A549 (cell line): ENCODE measurements at regions not wholly inside any gene's neighbourhood (a gene's known extent, or its start where the extent isn't known, plus 50 kb on each side); places are given as distances from the start of the nearest gene placed in this dataset.

Experiments
- CHD4 ChIP-seq: fragments of 200-600 bp; sonication (generic); IDR thresholded peaks from 2 replicates; pipeline ENCODE4 v1.6.1; 2016; ENCODE audit warnings: antibody characterized with exemption, mild to moderate bottlenecking, borderline replicate concordance
- EP300 ChIP-seq, 2 experiments: fragments of >200 bp; sonication (Bioruptor Twin); formaldehyde crosslinking; IDR thresholded peaks; 2 replicates in 1 of 2; 3 replicates in 1 of 2; pipeline ENCODE4 v1.6.1; 2016 to 2017
- MAX ChIP-seq: IDR thresholded peaks from 2 replicates; pipeline ENCODE4 v1.6.1; 2012
- NR3C1 ChIP-seq: fragments of >200 bp; sonication (Bioruptor Twin); formaldehyde crosslinking; IDR thresholded peaks from 3 replicates; pipeline ENCODE4 v1.6.1; 2017
- PBX3 ChIP-seq: IDR thresholded peaks from 2 replicates; pipeline ENCODE4 v1.6.1; 2012
- PHF8 ChIP-seq: fragments of 200-600 bp; sonication (generic); IDR thresholded peaks from 2 replicates; pipeline ENCODE4 v1.6.1; 2016; ENCODE audit warnings: low read depth, mild to moderate bottlenecking, antibody characterized with exemption, moderate library complexity, borderline replicate concordance
- POLR2A ChIP-seq: IDR thresholded peaks from 2 replicates; pipeline ENCODE4 v1.6.1; 2012; ENCODE audit warnings: mild to moderate bottlenecking, low read length
- RAD21 ChIP-seq, 2 experiments: fragments of >200 bp in 1 of 2; sonication (Bioruptor Twin) in 1 of 2; formaldehyde crosslinking in 1 of 2; IDR thresholded peaks in 1 of 2; conservative IDR thresholded peaks in 1 of 2; 2 replicates in 1 of 2; 3 replicates in 1 of 2; pipeline ENCODE4 v1.6.1; 2012 to 2018; ENCODE audit warnings: inconsistent platforms in 1 of 2
- ZC3H11A ChIP-seq: fragments of 450-650 bp; IDR thresholded peaks from 2 replicates; pipeline ENCODE4 v1.6.1; 2014; ENCODE audit warnings: antibody characterized with exemption, mild to moderate bottlenecking
- TF ChIP-seq, protein P1 (sequence below): fragments of >200 bp; sonication (Bioruptor Twin); formaldehyde crosslinking; IDR thresholded peaks from 3 replicates; pipeline ENCODE4 v1.5.1; 2016
- TF ChIP-seq, protein P2 (sequence below): fragments of 250-450 bp; sonication (Bioruptor Pico); IDR thresholded peaks from 2 replicates; pipeline ENCODE4 v1.5.0; 2021; ENCODE audit warnings: mild to moderate bottlenecking, moderate library complexity, borderline replicate concordance
- TF ChIP-seq, protein P3 (sequence below): fragments of 200-600 bp; sonication (generic); IDR thresholded peaks from 2 replicates; pipeline ENCODE4 v1.6.1; 2016; ENCODE audit warnings: antibody characterized with exemption, mild to moderate bottlenecking, moderate library complexity

DNA sequence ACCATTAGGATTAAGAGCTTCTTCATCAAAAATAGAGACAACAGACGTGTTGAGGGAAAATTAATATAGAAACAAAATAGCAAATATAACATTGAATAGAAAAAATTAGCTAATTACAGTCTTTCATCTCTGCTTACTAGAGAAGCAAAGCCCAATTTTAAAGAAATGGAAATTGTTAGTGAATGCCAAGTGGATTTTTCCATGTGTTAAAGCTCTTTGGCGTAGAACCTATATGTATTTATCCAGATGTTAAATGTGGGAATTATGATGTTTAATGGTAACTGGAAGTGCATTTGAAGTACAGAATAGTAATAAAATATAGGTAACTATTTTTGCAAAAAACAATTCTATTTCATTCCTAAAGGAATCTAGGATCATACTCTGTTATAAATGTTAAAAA lies 212.0 kb upstream of the COL3A1 start:
- TF ChIP-seq, protein P1, sequence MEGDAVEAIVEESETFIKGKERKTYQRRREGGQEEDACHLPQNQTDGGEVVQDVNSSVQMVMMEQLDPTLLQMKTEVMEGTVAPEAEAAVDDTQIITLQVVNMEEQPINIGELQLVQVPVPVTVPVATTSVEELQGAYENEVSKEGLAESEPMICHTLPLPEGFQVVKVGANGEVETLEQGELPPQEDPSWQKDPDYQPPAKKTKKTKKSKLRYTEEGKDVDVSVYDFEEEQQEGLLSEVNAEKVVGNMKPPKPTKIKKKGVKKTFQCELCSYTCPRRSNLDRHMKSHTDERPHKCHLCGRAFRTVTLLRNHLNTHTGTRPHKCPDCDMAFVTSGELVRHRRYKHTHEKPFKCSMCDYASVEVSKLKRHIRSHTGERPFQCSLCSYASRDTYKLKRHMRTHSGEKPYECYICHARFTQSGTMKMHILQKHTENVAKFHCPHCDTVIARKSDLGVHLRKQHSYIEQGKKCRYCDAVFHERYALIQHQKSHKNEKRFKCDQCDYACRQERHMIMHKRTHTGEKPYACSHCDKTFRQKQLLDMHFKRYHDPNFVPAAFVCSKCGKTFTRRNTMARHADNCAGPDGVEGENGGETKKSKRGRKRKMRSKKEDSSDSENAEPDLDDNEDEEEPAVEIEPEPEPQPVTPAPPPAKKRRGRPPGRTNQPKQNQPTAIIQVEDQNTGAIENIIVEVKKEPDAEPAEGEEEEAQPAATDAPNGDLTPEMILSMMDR: no peak
- TF ChIP-seq POLR2A: no peak
- TF ChIP-seq RAD21 (conservative IDR thresholded peaks at IDR 0.05 in 1 of 2, IDR thresholded peaks at IDR 0.05 in 1 of 2): no peak
- TF ChIP-seq EP300 (IDR thresholded peaks at IDR 0.05): no peak
- TF ChIP-seq, protein P2, sequence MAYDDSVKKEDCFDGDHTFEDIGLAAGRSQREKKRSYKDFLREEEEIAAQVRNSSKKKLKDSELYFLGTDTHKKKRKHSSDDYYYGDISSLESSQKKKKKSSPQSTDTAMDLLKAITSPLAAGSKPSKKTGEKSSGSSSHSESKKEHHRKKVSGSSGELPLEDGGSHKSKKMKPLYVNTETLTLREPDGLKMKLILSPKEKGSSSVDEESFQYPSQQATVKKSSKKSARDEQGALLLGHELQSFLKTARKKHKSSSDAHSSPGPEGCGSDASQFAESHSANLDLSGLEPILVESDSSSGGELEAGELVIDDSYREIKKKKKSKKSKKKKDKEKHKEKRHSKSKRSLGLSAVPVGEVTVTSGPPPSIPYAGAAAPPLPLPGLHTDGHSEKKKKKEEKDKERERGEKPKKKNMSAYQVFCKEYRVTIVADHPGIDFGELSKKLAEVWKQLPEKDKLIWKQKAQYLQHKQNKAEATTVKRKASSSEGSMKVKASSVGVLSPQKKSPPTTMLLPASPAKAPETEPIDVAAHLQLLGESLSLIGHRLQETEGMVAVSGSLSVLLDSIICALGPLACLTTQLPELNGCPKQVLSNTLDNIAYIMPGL (CRISPR knock-in tag): no peak
- no peak for TF ChIP-seq NR3C1
- TF ChIP-seq MAX: no peak
- no peak for TF ChIP-seq PBX3
- TF ChIP-seq ZC3H11A: no peak
- TF ChIP-seq CHD4: no peak
- TF ChIP-seq, protein P3, sequence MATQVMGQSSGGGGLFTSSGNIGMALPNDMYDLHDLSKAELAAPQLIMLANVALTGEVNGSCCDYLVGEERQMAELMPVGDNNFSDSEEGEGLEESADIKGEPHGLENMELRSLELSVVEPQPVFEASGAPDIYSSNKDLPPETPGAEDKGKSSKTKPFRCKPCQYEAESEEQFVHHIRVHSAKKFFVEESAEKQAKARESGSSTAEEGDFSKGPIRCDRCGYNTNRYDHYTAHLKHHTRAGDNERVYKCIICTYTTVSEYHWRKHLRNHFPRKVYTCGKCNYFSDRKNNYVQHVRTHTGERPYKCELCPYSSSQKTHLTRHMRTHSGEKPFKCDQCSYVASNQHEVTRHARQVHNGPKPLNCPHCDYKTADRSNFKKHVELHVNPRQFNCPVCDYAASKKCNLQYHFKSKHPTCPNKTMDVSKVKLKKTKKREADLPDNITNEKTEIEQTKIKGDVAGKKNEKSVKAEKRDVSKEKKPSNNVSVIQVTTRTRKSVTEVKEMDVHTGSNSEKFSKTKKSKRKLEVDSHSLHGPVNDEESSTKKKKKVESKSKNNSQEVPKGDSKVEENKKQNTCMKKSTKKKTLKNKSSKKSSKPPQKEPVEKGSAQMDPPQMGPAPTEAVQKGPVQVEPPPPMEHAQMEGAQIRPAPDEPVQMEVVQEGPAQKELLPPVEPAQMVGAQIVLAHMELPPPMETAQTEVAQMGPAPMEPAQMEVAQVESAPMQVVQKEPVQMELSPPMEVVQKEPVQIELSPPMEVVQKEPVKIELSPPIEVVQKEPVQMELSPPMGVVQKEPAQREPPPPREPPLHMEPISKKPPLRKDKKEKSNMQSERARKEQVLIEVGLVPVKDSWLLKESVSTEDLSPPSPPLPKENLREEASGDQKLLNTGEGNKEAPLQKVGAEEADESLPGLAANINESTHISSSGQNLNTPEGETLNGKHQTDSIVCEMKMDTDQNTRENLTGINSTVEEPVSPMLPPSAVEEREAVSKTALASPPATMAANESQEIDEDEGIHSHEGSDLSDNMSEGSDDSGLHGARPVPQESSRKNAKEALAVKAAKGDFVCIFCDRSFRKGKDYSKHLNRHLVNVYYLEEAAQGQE: no peak
- no peak for TF ChIP-seq PHF8
